ENCODE measurements at regions not wholly inside any gene's neighbourhood (a gene's known extent, or its start where the extent isn't known, plus 50 kb on each side); places are given as distances from the start of the nearest gene placed in this dataset.

GRCh38 chr16:51825779-51826178, 674.7 kb upstream of the SALL1 start:
- TF ChIP-seq, protein P1, sequence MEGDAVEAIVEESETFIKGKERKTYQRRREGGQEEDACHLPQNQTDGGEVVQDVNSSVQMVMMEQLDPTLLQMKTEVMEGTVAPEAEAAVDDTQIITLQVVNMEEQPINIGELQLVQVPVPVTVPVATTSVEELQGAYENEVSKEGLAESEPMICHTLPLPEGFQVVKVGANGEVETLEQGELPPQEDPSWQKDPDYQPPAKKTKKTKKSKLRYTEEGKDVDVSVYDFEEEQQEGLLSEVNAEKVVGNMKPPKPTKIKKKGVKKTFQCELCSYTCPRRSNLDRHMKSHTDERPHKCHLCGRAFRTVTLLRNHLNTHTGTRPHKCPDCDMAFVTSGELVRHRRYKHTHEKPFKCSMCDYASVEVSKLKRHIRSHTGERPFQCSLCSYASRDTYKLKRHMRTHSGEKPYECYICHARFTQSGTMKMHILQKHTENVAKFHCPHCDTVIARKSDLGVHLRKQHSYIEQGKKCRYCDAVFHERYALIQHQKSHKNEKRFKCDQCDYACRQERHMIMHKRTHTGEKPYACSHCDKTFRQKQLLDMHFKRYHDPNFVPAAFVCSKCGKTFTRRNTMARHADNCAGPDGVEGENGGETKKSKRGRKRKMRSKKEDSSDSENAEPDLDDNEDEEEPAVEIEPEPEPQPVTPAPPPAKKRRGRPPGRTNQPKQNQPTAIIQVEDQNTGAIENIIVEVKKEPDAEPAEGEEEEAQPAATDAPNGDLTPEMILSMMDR (IDR thresholded peaks at IDR 0.05): no peak
- no peaks in the 10 kb centered on the region for H3K4me1 Mint-ChIP-seq (ENCODE audit: low read depth)
- peaks cover 3% of the 10 kb centered on the region for H3K27me3 Mint-ChIP-seq (ENCODE audit: low read depth)
- no peak overlapping the region for H3K4me3 Mint-ChIP-seq (ENCODE audit: unreplicated experiment)
- no peak for DNase-seq (ENCODE audit: low spot score)
- H3K27ac Mint-ChIP-seq (ENCODE audit: unreplicated experiment): no peak overlapping the region
- H3K9me3 Mint-ChIP-seq (ENCODE audit: low read depth): no peaks in the 10 kb centered on the region
- no peaks in the 10 kb centered on the region for H3K36me3 Mint-ChIP-seq (ENCODE audit: low read depth)

GRCh38 chr16:51822471-51822870, 671.4 kb upstream of the SALL1 start:
- Mint-ChIP-seq H3K4me1 (ENCODE audit: low read depth) (no peaks in the 10 kb centered on the region), H3K4me3 (ENCODE audit: unreplicated experiment) (no peak overlapping the region), H3K9me3 (ENCODE audit: low read depth) (no peaks in the 10 kb centered on the region), H3K27me3 (ENCODE audit: low read depth) (no peaks in the 10 kb centered on the region), H3K27ac (ENCODE audit: unreplicated experiment) (no peak overlapping the region), H3K36me3 (ENCODE audit: low read depth) (no peaks in the 10 kb centered on the region)
- no peak for DNase-seq (ENCODE audit: low spot score)
- TF ChIP-seq, protein P1 (IDR thresholded peaks at IDR 0.05): no peak

- H3K4me3 Mint-ChIP-seq (ENCODE audit: unreplicated experiment): no peak overlapping the region
Observed at GRCh38 chr16:51821527-51821926, 670.5 kb upstream of the SALL1 start.

DNA sequence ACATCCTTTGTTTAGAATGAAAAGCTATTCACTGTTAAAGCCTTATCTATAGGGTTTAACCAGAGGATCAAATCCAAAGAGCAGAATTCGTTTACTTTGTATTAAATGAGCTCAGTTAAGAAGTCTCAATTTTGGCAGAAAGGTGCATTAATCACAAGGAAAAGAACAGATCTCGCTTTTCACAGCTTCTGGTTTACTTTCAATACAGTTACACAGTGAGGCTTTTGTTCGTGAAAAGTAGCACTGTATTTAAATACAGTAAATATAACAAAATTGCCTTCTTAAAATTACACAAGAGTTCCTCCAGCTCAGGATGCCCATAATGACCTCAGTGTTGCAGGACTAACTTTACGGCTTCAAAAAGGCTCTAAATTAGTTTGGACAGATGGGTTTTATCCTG, 669.1 kb upstream of the SALL1 start:
- Mint-ChIP-seq H3K27ac (ENCODE audit: unreplicated experiment) (no peak overlapping the region), H3K9me3 (ENCODE audit: low read depth) (no peaks in the 10 kb centered on the region), H3K4me1 (ENCODE audit: low read depth) (no peaks in the 10 kb centered on the region), H3K27me3 (ENCODE audit: low read depth) (no peaks in the 10 kb centered on the region), H3K4me3 (ENCODE audit: unreplicated experiment) (no peak overlapping the region), H3K36me3 (ENCODE audit: low read depth) (no peaks in the 10 kb centered on the region)
- TF ChIP-seq, protein P1 (IDR thresholded peaks at IDR 0.05): no peak
- DNase-seq (ENCODE audit: low spot score): no peak

More at GRCh38 chr16:51821527-51821926, 670.5 kb upstream of the SALL1 start:
- no peak for DNase-seq (ENCODE audit: low spot score)
- no peak overlapping the region for H3K27ac Mint-ChIP-seq (ENCODE audit: unreplicated experiment)
- H3K9me3 Mint-ChIP-seq (ENCODE audit: low read depth): no peaks in the 10 kb centered on the region
- no peaks in the 10 kb centered on the region for H3K27me3 Mint-ChIP-seq (ENCODE audit: low read depth)
- TF ChIP-seq, protein P1 (IDR thresholded peaks at IDR 0.05): no peak
- H3K4me1 Mint-ChIP-seq (ENCODE audit: low read depth): no peaks in the 10 kb centered on the region
- no peaks in the 10 kb centered on the region for H3K36me3 Mint-ChIP-seq (ENCODE audit: low read depth)

- DNase-seq (ENCODE audit: low spot score): no peak
- Mint-ChIP-seq H3K27me3 (ENCODE audit: low read depth) (no peaks in the 10 kb centered on the region), H3K36me3 (ENCODE audit: low read depth) (no peaks in the 10 kb centered on the region), H3K4me1 (ENCODE audit: low read depth) (no peaks in the 10 kb centered on the region), H3K27ac (ENCODE audit: unreplicated experiment) (no peak overlapping the region), H3K4me3 (ENCODE audit: unreplicated experiment) (no peak overlapping the region), H3K9me3 (ENCODE audit: low read depth) (peaks cover 4% of the 10 kb centered on the region)
- TF ChIP-seq, protein P1 (IDR thresholded peaks at IDR 0.05): peak; percentile 81
Observed at GRCh38 chr16:51818342-51818944, 667.4 kb upstream of the SALL1 start.

Data from chondrocyte (in vitro differentiated cells).